Stomach (tissue), 4 donors: ENCODE measurements at regions not wholly inside any gene's neighbourhood (a gene's known extent, or its start where the extent isn't known, plus 50 kb on each side); places are given as distances from the start of the nearest gene placed in this dataset.

Experiments used
- POLR2A ChIP-seq, 4 donors: fragments of 450-650 bp; IDR thresholded peaks; one replicate each; pipeline ENCODE4 v1.6.1; 2016; ENCODE audit warnings: antibody characterized with exemption in 4 of 4, control low read depth in 2 of 4, mild to moderate bottlenecking in 1 of 4, moderate library complexity in 1 of 4
- TF ChIP-seq, protein P1 (sequence below), 7 experiments: fragments of 450-650 bp in 4 of 7; fragments of 200-600 bp in 3 of 7; sonication (generic) in 3 of 7; IDR thresholded peaks; one replicate each; pipeline ENCODE4 v1.5.1; 2016 to 2019; ENCODE audit warnings: antibody characterized with exemption in 7 of 7, control low read depth in 2 of 7, mild to moderate bottlenecking in 1 of 7

DNA sequence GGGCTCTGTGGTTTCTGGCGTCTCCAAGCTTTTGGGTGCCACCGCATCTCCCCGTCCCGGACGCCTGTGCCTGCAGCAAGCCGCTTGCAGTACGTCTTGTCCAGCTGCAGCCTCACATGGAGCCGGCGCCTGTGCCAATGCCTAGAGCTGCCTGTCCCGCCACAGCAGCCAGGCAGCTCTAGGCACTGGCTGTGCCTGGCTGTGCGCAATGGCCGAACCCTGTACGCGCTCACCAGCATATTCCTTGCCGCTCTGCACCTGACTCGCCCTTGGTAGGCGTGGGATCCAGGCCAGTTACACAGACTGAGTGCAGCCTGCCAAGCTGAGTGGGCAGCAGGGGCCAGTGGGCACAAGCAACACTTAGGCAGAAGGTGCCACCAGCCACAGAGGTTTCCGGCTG lies 381.2 kb upstream of the SORCS1 start:
- TF ChIP-seq, protein P1, sequence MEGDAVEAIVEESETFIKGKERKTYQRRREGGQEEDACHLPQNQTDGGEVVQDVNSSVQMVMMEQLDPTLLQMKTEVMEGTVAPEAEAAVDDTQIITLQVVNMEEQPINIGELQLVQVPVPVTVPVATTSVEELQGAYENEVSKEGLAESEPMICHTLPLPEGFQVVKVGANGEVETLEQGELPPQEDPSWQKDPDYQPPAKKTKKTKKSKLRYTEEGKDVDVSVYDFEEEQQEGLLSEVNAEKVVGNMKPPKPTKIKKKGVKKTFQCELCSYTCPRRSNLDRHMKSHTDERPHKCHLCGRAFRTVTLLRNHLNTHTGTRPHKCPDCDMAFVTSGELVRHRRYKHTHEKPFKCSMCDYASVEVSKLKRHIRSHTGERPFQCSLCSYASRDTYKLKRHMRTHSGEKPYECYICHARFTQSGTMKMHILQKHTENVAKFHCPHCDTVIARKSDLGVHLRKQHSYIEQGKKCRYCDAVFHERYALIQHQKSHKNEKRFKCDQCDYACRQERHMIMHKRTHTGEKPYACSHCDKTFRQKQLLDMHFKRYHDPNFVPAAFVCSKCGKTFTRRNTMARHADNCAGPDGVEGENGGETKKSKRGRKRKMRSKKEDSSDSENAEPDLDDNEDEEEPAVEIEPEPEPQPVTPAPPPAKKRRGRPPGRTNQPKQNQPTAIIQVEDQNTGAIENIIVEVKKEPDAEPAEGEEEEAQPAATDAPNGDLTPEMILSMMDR (IDR thresholded peaks at IDR 0.05): no peak
- no peak for TF ChIP-seq POLR2A (IDR thresholded peaks at IDR 0.05)
